HG03565 (cell line): ENCODE measurements at regions not wholly inside any gene's neighbourhood (a gene's known extent, or its start where the extent isn't known, plus 50 kb on each side); places are given as distances from the start of the nearest gene placed in this dataset.

Source experiments
- ATAC-seq: cut with Tn5 transposase; IDR thresholded peaks from one replicate; pipeline ENCODE4 v1.9.1; 2021; ENCODE audit warnings: mild to moderate bottlenecking, moderate library complexity; ENCODE audit not compliant: unreplicated experiment

- ATAC-seq = no peak
Observed at GRCh38 chr12:127393896-127394295, 873.1 kb upstream of the TMEM132C start.

GRCh38 chr12:127396734-127397133 lies 870.2 kb upstream of the TMEM132C start:
- no peak for ATAC-seq

- no peak for ATAC-seq
Observed at GRCh38 chr12:127398016-127398710, 868.8 kb upstream of the TMEM132C start.

GRCh38 chr12:127399451-127399850 lies 867.5 kb upstream of the TMEM132C start:
- ATAC-seq = no peak

- no peak for ATAC-seq
Observed at GRCh38 chr12:127400221-127400620, 866.7 kb upstream of the TMEM132C start.

- no peak for ATAC-seq
Observed at GRCh38 chr12:127401005-127401404, 866.0 kb upstream of the TMEM132C start.

GRCh38 chr12:127401536-127401935 lies 865.4 kb upstream of the TMEM132C start:
- ATAC-seq = no peak

- ATAC-seq = no peak
Observed at GRCh38 chr12:127411166-127411915, 855.6 kb upstream of the TMEM132C start.

GRCh38 chr12:127411981-127412380 lies 855.0 kb upstream of the TMEM132C start:
- ATAC-seq = no peak

GRCh38 chr12:127412866-127413265 lies 854.1 kb upstream of the TMEM132C start:
- ATAC-seq = no peak

GRCh38 chr12:127414186-127414585 lies 852.8 kb upstream of the TMEM132C start:
- no peak for ATAC-seq

GRCh38 chr12:127414636-127415035 lies 852.3 kb upstream of the TMEM132C start:
- ATAC-seq = no peak

- no peak for ATAC-seq
Observed at GRCh38 chr12:127416796-127417195, 850.2 kb upstream of the TMEM132C start.

GRCh38 chr12:127419111-127419510 lies 847.9 kb upstream of the TMEM132C start:
- ATAC-seq = no peak

- no peak for ATAC-seq
Observed at GRCh38 chr12:127421614-127422013, 845.4 kb upstream of the TMEM132C start.

GRCh38 chr12:127422935-127423566 lies 843.9 kb upstream of the TMEM132C start:
- ATAC-seq = no peak

- no peak for ATAC-seq
Observed at GRCh38 chr12:127425474-127425873, 841.5 kb upstream of the TMEM132C start.

GRCh38 chr12:127428420-127428819 lies 838.5 kb upstream of the TMEM132C start:
- ATAC-seq = no peak

GRCh38 chr12:127429551-127430285 lies 837.3 kb upstream of the TMEM132C start:
- ATAC-seq = no peak

GRCh38 chr12:127430401-127430800 lies 836.6 kb upstream of the TMEM132C start:
- no peak for ATAC-seq

GRCh38 chr12:127431177-127431576 lies 835.8 kb upstream of the TMEM132C start:
- no peak for ATAC-seq
